ENCODE measurements at regions not wholly inside any gene's neighbourhood (a gene's known extent, or its start where the extent isn't known, plus 50 kb on each side); places are given as distances from the start of the nearest gene placed in this dataset.

DNA sequence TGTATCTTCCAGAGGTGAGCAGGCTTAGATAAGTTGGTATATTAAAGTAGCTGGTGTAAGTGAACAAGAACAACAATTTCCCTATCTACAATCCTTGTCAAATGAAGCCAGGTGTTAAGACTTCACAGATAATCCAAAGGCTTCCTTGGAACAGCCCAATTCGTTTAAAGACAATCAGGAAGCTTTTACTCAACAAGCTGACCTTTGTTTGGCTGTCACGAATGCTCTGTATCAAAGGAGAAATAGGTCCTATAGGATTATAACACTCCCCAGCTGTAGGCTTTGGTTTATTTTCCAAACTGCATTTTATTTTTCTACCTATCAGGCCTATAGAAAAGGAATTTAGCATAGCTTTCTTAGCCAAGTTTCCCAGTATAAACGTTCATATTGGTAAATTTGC lies 766.5 kb upstream of the GOT2 start:
- Histone ChIP-seq H3K36me3 (replicated peaks in 1 of 2; ENCODE audit: control insufficient read depth in 1 of 2, insufficient read depth in 2 of 2, low read length in 2 of 2) (no peaks in the 10 kb centered on the region), H3K9me3 (ENCODE audit: low read length) (0 out of 2 replicates have a peak, but pooled peaks cover 9% of the 10 kb centered on the region), H2AFZ (ENCODE audit: low read length) (no peak overlapping the region), H3K4me2 (ENCODE audit: low read depth, low read length) (no peak overlapping the region), H3K79me2 (ENCODE audit: insufficient read depth, low read length) (no peaks in the 10 kb centered on the region), H3K4me1 (ENCODE audit: insufficient read depth, low read length) (no peaks in the 10 kb centered on the region), H3K27me3 (ENCODE audit: control insufficient read depth in 1 of 2, insufficient read depth in 2 of 2, low read length in 2 of 2) (no peaks in the 10 kb centered on the region), H3K9ac (ENCODE audit: insufficient read depth, low read depth, low read length) (no peak overlapping the region), H3K27ac (ENCODE audit: extremely low read length, insufficient read depth, low read length) (no peak overlapping the region), H3K4me3 (replicated peaks in 1 of 3; ENCODE audit: insufficient read depth in 1 of 3, low read depth in 2 of 3, low read length in 3 of 3) (no peak overlapping the region), H4K20me1 (ENCODE audit: insufficient read depth, low read length) (no peaks in the 10 kb centered on the region)
- intact Hi-C loops (cut with micrococcal nuclease; ENCODE audit: unreplicated experiment) (no loop called here), in situ Hi-C loops (cut with HindIII; ENCODE audit: extremely low pct_ligation_motif_present, low pct_unique_long_range_greater_than_20kb) (no loop called here)
- ChIA-PET POLR2A (no interaction called here), CTCF (ENCODE audit: low intra/inter-chr PET ratio, low total read pairs) (no interaction called here)
- FAIRE-seq, result no peak
- ATAC-seq, result no peak
- 5% methylated on average over 3 of the region's 3 CpGs for WGBS (ENCODE audit: low lambda C conversion rate)
- DNase-seq (ENCODE audit: low spot score), result no peak
- TF ChIP-seq RORA (CRISPR knock-in tag; IDR thresholded peaks at IDR 0.05) (no peak), HDAC1 (CRISPR knock-in tag; IDR thresholded peaks at IDR 0.05) (no peak), ZBTB38 (CRISPR knock-in tag; IDR thresholded peaks at IDR 0.05) (no peak), ZNF224 (CRISPR knock-in tag; IDR thresholded peaks at IDR 0.05) (no peak), HMG20B (CRISPR knock-in tag; conservative IDR thresholded peaks at IDR 0.05) (no peak), TGIF2 (CRISPR knock-in tag; IDR thresholded peaks at IDR 0.05) (no peak), HNRNPUL1 (IDR thresholded peaks at IDR 0.05; ENCODE audit: low read depth, low read length) (no peak), NFE2 (CRISPR knock-in tag; IDR thresholded peaks at IDR 0.05) (no peak), ARID3A (IDR thresholded peaks at IDR 0.05; ENCODE audit: low read depth, low read length) (no peak), CCDC6 (CRISPR knock-in tag; IDR thresholded peaks at IDR 0.05) (no peak)
- TF ChIP-seq, protein P1, sequence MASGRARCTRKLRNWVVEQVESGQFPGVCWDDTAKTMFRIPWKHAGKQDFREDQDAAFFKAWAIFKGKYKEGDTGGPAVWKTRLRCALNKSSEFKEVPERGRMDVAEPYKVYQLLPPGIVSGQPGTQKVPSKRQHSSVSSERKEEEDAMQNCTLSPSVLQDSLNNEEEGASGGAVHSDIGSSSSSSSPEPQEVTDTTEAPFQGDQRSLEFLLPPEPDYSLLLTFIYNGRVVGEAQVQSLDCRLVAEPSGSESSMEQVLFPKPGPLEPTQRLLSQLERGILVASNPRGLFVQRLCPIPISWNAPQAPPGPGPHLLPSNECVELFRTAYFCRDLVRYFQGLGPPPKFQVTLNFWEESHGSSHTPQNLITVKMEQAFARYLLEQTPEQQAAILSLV (CRISPR knock-in tag; IDR thresholded peaks at IDR 0.05; ENCODE audit: borderline replicate concordance), result no peak
- BruUV-seq (replicated peaks), result no TSS peak

All from HepG2 (cell line).